Neural cell (in vitro differentiated cells): ENCODE measurements at regions not wholly inside any gene's neighbourhood (a gene's known extent, or its start where the extent isn't known, plus 50 kb on each side); places are given as distances from the start of the nearest gene placed in this dataset.

ENCODE experiments used
- H2AFZ ChIP-seq: fragments of 200-600, 300-800 bp; sonication (generic), shearing (Covaris generic); 2 replicates; pipeline ENCODE4 v1.6.0; 2014; ENCODE audit warnings: low read depth, mild to moderate bottlenecking, antibody characterized with exemption, low read length, moderate library complexity
- H3F3A ChIP-seq: fragments of 200-600 bp; shearing (Covaris generic); 2 replicates; pipeline ENCODE4 v1.6.1; 2016; ENCODE audit warnings: mild to moderate bottlenecking, moderate library complexity, mixed read lengths, antibody characterized with exemption, low read length; ENCODE audit not compliant: insufficient read depth, poor library complexity, severe bottlenecking
- H3K27ac ChIP-seq: fragments of 200-600, 300-800 bp; sonication (generic), shearing (Covaris generic); 2 replicates; pipeline ENCODE4 v1.5.1; 2014; ENCODE audit warnings: mild to moderate bottlenecking, low read length, moderate library complexity
- H3K27me3 ChIP-seq: fragments of 300-800, 200-600 bp; sonication (generic), shearing (Covaris generic); 2 replicates; pipeline ENCODE4 v1.6.0; 2014; ENCODE audit warnings: mild to moderate bottlenecking, low read depth, low read length, moderate library complexity; ENCODE audit not compliant: insufficient read depth
- H3K36me3 ChIP-seq: fragments of 300-800, 200-600 bp; sonication (generic), shearing (Covaris generic); 2 replicates; pipeline ENCODE4 v1.5.1; 2014; ENCODE audit warnings: mild to moderate bottlenecking, antibody characterized with exemption, low read length, moderate library complexity; ENCODE audit not compliant: insufficient read depth
- H3K4me2 ChIP-seq: fragments of 300-800, 200-600 bp; sonication (generic), shearing (Covaris generic); 2 replicates; pipeline ENCODE4 v1.6.0; 2014; ENCODE audit warnings: mild to moderate bottlenecking, low read length
- H3K4me3 ChIP-seq: fragments of 300-800, 200-600 bp; sonication (generic), shearing (Covaris generic); 2 replicates; pipeline ENCODE4 v1.5.1; 2014; ENCODE audit warnings: mild to moderate bottlenecking, low read length, moderate library complexity
- H3K79me2 ChIP-seq: fragments of 200-600 bp; shearing (Covaris generic); replicated peaks from 2 replicates; pipeline ENCODE4 v1.6.0; 2014; ENCODE audit warnings: mild to moderate bottlenecking, low read length, moderate library complexity; ENCODE audit not compliant: insufficient read depth
- H3K9ac ChIP-seq: fragments of 300-800, 200-600 bp; sonication (generic), shearing (Covaris generic); 2 replicates; pipeline ENCODE4 v1.6.1; 2016; ENCODE audit warnings: mild to moderate bottlenecking, low read length, mixed read lengths
- H3K9me2 ChIP-seq: fragments of 200-600 bp; shearing (Covaris generic); 2 replicates; pipeline ENCODE4 v1.6.1; 2016; ENCODE audit warnings: mild to moderate bottlenecking, low read length, mixed read lengths; ENCODE audit not compliant: insufficient read depth
- H3K9me3 ChIP-seq: fragments of 200-600, 300-800 bp; sonication (generic), shearing (Covaris generic); 2 replicates; pipeline ENCODE4 v1.6.1; 2016; ENCODE audit warnings: mild to moderate bottlenecking, mixed run types, low read length, moderate library complexity, mixed read lengths
- H4K20me1 ChIP-seq: fragments of 200-600 bp; shearing (Covaris generic); 2 replicates; pipeline ENCODE4 v1.6.1; 2016; ENCODE audit warnings: mild to moderate bottlenecking, mixed run types; ENCODE audit not compliant: insufficient read depth
- EP300 ChIP-seq: fragments of 450-650 bp; conservative IDR thresholded peaks from 2 replicates; pipeline ENCODE4 v1.6.1; 2014; ENCODE audit warnings: antibody characterized with exemption, mild to moderate bottlenecking, moderate library complexity; ENCODE audit not compliant: poor library complexity, severe bottlenecking
- EZH2 ChIP-seq: fragments of 200-600, 300-800 bp; shearing (Covaris generic), sonication (generic); IDR thresholded peaks from 2 replicates; pipeline ENCODE4 v1.6.1; 2014; ENCODE audit warnings: antibody characterized with exemption, low read length, borderline replicate concordance, mild to moderate bottlenecking; ENCODE audit not compliant: insufficient read depth, poor library complexity, severe bottlenecking
- MXI1 ChIP-seq: fragments of 450-650 bp; conservative IDR thresholded peaks from 2 replicates; pipeline ENCODE4 v1.6.1; 2014; ENCODE audit warnings: antibody characterized with exemption, mild to moderate bottlenecking; ENCODE audit not compliant: poor library complexity, severe bottlenecking
- POLR2AphosphoS5 ChIP-seq: IDR thresholded peaks from 2 replicates; pipeline ENCODE4 v1.6.1; 2012
- RAD21 ChIP-seq: fragments of 450-650 bp; conservative IDR thresholded peaks from 2 replicates; pipeline ENCODE4 v1.6.1; 2014; ENCODE audit warnings: antibody characterized with exemption, mild to moderate bottlenecking, moderate library complexity
- SMC3 ChIP-seq: fragments of 450-650 bp; conservative IDR thresholded peaks from 2 replicates; pipeline ENCODE4 v1.6.1; 2014; ENCODE audit warnings: antibody characterized with exemption, mild to moderate bottlenecking, moderate library complexity; ENCODE audit not compliant: poor library complexity
- TAF1 ChIP-seq: IDR thresholded peaks from 2 replicates; pipeline ENCODE4 v1.6.1; 2012; ENCODE audit warnings: low read depth
- TF ChIP-seq, protein P1 (sequence below): fragments of 450-650 bp; IDR thresholded peaks from 2 replicates; pipeline ENCODE4 v1.5.1; 2014; ENCODE audit warnings: antibody characterized with exemption, mild to moderate bottlenecking, moderate library complexity; ENCODE audit not compliant: poor library complexity, severe bottlenecking
- TF ChIP-seq, protein P2 (sequence below): IDR thresholded peaks from 2 replicates; pipeline ENCODE4 v1.6.1; 2012; ENCODE audit warnings: borderline replicate concordance

DNA sequence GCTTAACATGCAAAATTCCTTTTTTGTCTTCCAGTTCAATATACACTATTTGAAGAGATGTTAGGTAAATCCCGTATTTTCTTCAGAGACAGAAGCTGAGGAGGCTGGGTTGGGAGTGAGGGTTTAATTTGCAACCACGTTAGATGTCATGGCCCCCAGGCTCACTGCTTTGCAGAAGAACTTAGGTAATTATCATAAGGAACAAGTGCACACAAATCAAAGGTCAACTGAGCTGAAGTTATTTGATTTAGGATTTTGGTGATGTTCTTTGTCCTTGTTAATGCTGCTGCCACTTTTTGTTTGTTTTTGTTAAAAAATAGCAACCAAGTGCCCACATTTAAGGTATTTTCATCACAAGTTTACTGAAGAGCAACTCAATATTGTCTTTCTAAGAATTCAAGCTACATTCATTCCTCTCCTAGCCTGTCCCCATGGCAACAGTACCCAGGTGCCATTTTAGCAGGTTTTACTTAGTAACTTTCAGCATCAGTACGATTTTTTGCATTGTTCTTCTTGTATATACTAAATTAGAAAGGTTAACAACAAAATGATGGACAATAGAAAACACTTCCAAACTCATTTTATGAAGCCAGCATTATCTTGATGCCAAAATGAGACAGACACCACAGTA is 62.9 kb upstream of the NDUFV2 start:
- Histone ChIP-seq H3K9me3 (no peaks in the 10 kb centered on the region), H2AFZ (no peak overlapping the region), H3K79me2 (no peaks in the 10 kb centered on the region), H3K9ac (no peak overlapping the region), H3K9me2 (no peaks in the 10 kb centered on the region), H3K27me3 (no peaks in the 10 kb centered on the region), H3K36me3 (no peaks in the 10 kb centered on the region), H3K27ac (no peak overlapping the region), H3F3A (no peaks in the 10 kb centered on the region), H3K4me2 (no peak overlapping the region), H3K4me3 (no peak overlapping the region), H4K20me1 (no peaks in the 10 kb centered on the region)
- TF ChIP-seq, protein P1, sequence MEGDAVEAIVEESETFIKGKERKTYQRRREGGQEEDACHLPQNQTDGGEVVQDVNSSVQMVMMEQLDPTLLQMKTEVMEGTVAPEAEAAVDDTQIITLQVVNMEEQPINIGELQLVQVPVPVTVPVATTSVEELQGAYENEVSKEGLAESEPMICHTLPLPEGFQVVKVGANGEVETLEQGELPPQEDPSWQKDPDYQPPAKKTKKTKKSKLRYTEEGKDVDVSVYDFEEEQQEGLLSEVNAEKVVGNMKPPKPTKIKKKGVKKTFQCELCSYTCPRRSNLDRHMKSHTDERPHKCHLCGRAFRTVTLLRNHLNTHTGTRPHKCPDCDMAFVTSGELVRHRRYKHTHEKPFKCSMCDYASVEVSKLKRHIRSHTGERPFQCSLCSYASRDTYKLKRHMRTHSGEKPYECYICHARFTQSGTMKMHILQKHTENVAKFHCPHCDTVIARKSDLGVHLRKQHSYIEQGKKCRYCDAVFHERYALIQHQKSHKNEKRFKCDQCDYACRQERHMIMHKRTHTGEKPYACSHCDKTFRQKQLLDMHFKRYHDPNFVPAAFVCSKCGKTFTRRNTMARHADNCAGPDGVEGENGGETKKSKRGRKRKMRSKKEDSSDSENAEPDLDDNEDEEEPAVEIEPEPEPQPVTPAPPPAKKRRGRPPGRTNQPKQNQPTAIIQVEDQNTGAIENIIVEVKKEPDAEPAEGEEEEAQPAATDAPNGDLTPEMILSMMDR = no peak
- no peak for TF ChIP-seq EZH2
- TF ChIP-seq RAD21 = no peak
- TF ChIP-seq EP300 = no peak
- TF ChIP-seq, protein P2, sequence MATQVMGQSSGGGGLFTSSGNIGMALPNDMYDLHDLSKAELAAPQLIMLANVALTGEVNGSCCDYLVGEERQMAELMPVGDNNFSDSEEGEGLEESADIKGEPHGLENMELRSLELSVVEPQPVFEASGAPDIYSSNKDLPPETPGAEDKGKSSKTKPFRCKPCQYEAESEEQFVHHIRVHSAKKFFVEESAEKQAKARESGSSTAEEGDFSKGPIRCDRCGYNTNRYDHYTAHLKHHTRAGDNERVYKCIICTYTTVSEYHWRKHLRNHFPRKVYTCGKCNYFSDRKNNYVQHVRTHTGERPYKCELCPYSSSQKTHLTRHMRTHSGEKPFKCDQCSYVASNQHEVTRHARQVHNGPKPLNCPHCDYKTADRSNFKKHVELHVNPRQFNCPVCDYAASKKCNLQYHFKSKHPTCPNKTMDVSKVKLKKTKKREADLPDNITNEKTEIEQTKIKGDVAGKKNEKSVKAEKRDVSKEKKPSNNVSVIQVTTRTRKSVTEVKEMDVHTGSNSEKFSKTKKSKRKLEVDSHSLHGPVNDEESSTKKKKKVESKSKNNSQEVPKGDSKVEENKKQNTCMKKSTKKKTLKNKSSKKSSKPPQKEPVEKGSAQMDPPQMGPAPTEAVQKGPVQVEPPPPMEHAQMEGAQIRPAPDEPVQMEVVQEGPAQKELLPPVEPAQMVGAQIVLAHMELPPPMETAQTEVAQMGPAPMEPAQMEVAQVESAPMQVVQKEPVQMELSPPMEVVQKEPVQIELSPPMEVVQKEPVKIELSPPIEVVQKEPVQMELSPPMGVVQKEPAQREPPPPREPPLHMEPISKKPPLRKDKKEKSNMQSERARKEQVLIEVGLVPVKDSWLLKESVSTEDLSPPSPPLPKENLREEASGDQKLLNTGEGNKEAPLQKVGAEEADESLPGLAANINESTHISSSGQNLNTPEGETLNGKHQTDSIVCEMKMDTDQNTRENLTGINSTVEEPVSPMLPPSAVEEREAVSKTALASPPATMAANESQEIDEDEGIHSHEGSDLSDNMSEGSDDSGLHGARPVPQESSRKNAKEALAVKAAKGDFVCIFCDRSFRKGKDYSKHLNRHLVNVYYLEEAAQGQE = no peak
- no peak for TF ChIP-seq SMC3
- no peak for TF ChIP-seq TAF1
- TF ChIP-seq MXI1 = no peak
- TF ChIP-seq POLR2AphosphoS5 = no peak

- Histone ChIP-seq H2AFZ (no peak overlapping the region), H3F3A (no peaks in the 10 kb centered on the region), H3K9me2 (no peaks in the 10 kb centered on the region), H4K20me1 (no peaks in the 10 kb centered on the region), H3K9ac (no peak overlapping the region), H3K27ac (no peak overlapping the region), H3K4me2 (no peak overlapping the region), H3K36me3 (no peaks in the 10 kb centered on the region), H3K4me3 (no peak overlapping the region), H3K79me2 (no peaks in the 10 kb centered on the region), H3K27me3 (no peaks in the 10 kb centered on the region), H3K9me3 (no peaks in the 10 kb centered on the region)
- TF ChIP-seq TAF1 = no peak
- TF ChIP-seq POLR2AphosphoS5 = no peak
- no peak for TF ChIP-seq MXI1
Measured at GRCh38 chr18:9042766-9043481, 59.6 kb upstream of the NDUFV2 start.
